Large intestine (tissue), 3 donors: ENCODE measurements at regions not wholly inside any gene's neighbourhood (a gene's known extent, or its start where the extent isn't known, plus 50 kb on each side); places are given as distances from the start of the nearest gene placed in this dataset.

ENCODE experiments used
- DNase-seq, 2 donors: peaks; one replicate each; pipeline versions ENCODE4 v3.0.0 to v3.0.0-alpha.2; 2013
- H3K27ac ChIP-seq: one replicate; pipeline ENCODE4 v1.5.1; 2013; ENCODE audit warnings: low read length
- H3K27me3 ChIP-seq: 2 replicates; pipeline ENCODE4 v1.6.1; 2013; ENCODE audit warnings: low read length; ENCODE audit not compliant: control insufficient read depth, insufficient read depth
- H3K36me3 ChIP-seq: 2 replicates; pipeline ENCODE4 v1.6.1; 2013; ENCODE audit warnings: low read length; ENCODE audit not compliant: control insufficient read depth, insufficient read depth
- H3K4me1 ChIP-seq: one replicate; pipeline ENCODE4 v1.6.1; 2013; ENCODE audit warnings: low read length; ENCODE audit not compliant: control insufficient read depth, insufficient read depth
- H3K4me3 ChIP-seq: one replicate; pipeline ENCODE4 v1.5.1; 2013; ENCODE audit warnings: low read length
- H3K9me3 ChIP-seq: one replicate; pipeline ENCODE4 v1.6.1; 2013; ENCODE audit warnings: mild to moderate bottlenecking, low read depth, low read length, moderate library complexity; ENCODE audit not compliant: control insufficient read depth
- WGBS: methylation state at CpG from one replicate; pipeline ENCODE4 v1.1.5; 2013; ENCODE audit warnings: low lambda C conversion rate; ENCODE audit not compliant: insufficient coverage; 5-methylcytosine and 5-hydroxymethylcytosine counted together

- Histone ChIP-seq H3K27me3 (no peaks in the 10 kb centered on the region), H3K27ac (no peak overlapping the region), H3K36me3 (no peaks in the 10 kb centered on the region), H3K4me1 (no peaks in the 10 kb centered on the region), H3K9me3 (no peaks in the 10 kb centered on the region), H3K4me3 (no peak overlapping the region)
- WGBS: no CpG with 5 or more reads among the region's 3 CpGs
- no peak for DNase-seq
These were observed 87.2 kb upstream of the RGS17 start for GRCh38 chr6:153218184-153218792.

GRCh38 chr6:153216789-153217188 lies 85.7 kb upstream of the RGS17 start:
- Histone ChIP-seq H3K36me3 (no peaks in the 10 kb centered on the region), H3K4me3 (no peak overlapping the region), H3K27me3 (no peaks in the 10 kb centered on the region), H3K27ac (no peak overlapping the region), H3K4me1 (no peaks in the 10 kb centered on the region), H3K9me3 (no peaks in the 10 kb centered on the region)
- 86% methylated on average over 1 of the region's 2 CpGs for WGBS
- DNase-seq: no peak

GRCh38 chr6:153215242-153215641 lies 84.2 kb upstream of the RGS17 start:
- no peaks in the 10 kb centered on the region for H3K9me3 ChIP-seq
- no peaks in the 10 kb centered on the region for H3K36me3 ChIP-seq
- no peak overlapping the region for H3K4me3 ChIP-seq
- H3K4me1 ChIP-seq: no peaks in the 10 kb centered on the region
- H3K27ac ChIP-seq: no peak overlapping the region
- WGBS: 33% methylated on average over 1 of the region's 5 CpGs
- no peaks in the 10 kb centered on the region for H3K27me3 ChIP-seq
- no peak for DNase-seq

- no peak for DNase-seq
- no peaks in the 10 kb centered on the region for H3K36me3 ChIP-seq
- H3K4me1 ChIP-seq: no peaks in the 10 kb centered on the region
- no peak overlapping the region for H3K27ac ChIP-seq
- no peaks in the 10 kb centered on the region for H3K9me3 ChIP-seq
- no peaks in the 10 kb centered on the region for H3K27me3 ChIP-seq
- no peak overlapping the region for H3K4me3 ChIP-seq
- WGBS: no CpG with 5 or more reads among the region's 1 CpG
These were observed 83.4 kb upstream of the RGS17 start for GRCh38 chr6:153214436-153214835.

GRCh38 chr6:153210083-153210482 lies 79.0 kb upstream of the RGS17 start:
- Histone ChIP-seq H3K9me3 (no peaks in the 10 kb centered on the region), H3K27ac (no peak overlapping the region)
- WGBS: 49% methylated on average over 4 of the region's 5 CpGs

GRCh38 chr6:153208706-153209105 lies 77.6 kb upstream of the RGS17 start:
- Histone ChIP-seq H3K9me3 (no peaks in the 10 kb centered on the region), H3K4me1 (no peaks in the 10 kb centered on the region), H3K27me3 (no peaks in the 10 kb centered on the region), H3K27ac (no peak overlapping the region), H3K36me3 (no peaks in the 10 kb centered on the region), H3K4me3 (no peak overlapping the region)
- peak in 1 of 2 donors; percentile 5 for DNase-seq
- 100% methylated on average over 1 of the region's 8 CpGs for WGBS

More at GRCh38 chr6:153210083-153210482, 79.0 kb upstream of the RGS17 start:
- no peak overlapping the region for H3K4me3 ChIP-seq
- DNase-seq: no peak
- H3K36me3 ChIP-seq: no peaks in the 10 kb centered on the region
- H3K4me1 ChIP-seq: no peaks in the 10 kb centered on the region
- H3K27me3 ChIP-seq: no peaks in the 10 kb centered on the region

- Histone ChIP-seq H3K36me3 (no peaks in the 10 kb centered on the region), H3K4me1 (no peaks in the 10 kb centered on the region), H3K4me3 (no peak overlapping the region), H3K27me3 (no peaks in the 10 kb centered on the region), H3K27ac (no peak overlapping the region), H3K9me3 (no peaks in the 10 kb centered on the region)
- DNase-seq: no peak
- WGBS: no CpG with 5 or more reads among the region's 1 CpG
These were observed 76.5 kb upstream of the RGS17 start for GRCh38 chr6:153207617-153208016.

GRCh38 chr6:153207006-153207405 lies 75.9 kb upstream of the RGS17 start:
- Histone ChIP-seq H3K4me1 (no peaks in the 10 kb centered on the region), H3K36me3 (no peaks in the 10 kb centered on the region), H3K27ac (no peak overlapping the region), H3K27me3 (no peaks in the 10 kb centered on the region), H3K9me3 (no peaks in the 10 kb centered on the region), H3K4me3 (no peak overlapping the region)
- DNase-seq: no peak
- WGBS: 0% methylated on average over 1 of the region's 2 CpGs

GRCh38 chr6:153192943-153193885 lies 62.1 kb upstream of the RGS17 start:
- 70% methylated on average over 3 of the region's 6 CpGs for WGBS
- no peaks in the 10 kb centered on the region for H3K4me1 ChIP-seq

GRCh38 chr6:153183925-153184324 lies 52.8 kb upstream of the RGS17 start:
- H3K4me1 ChIP-seq: no peaks in the 10 kb centered on the region
- H3K27ac ChIP-seq: no peak overlapping the region
- no peaks in the 10 kb centered on the region for H3K27me3 ChIP-seq
- no peaks in the 10 kb centered on the region for H3K9me3 ChIP-seq
- no peak overlapping the region for H3K4me3 ChIP-seq
- no peaks in the 10 kb centered on the region for H3K36me3 ChIP-seq
- DNase-seq: no peak
- 50% methylated on average over 1 of the region's 3 CpGs for WGBS

More at GRCh38 chr6:153192943-153193885, 62.1 kb upstream of the RGS17 start:
- Histone ChIP-seq H3K36me3 (no peaks in the 10 kb centered on the region), H3K27me3 (no peaks in the 10 kb centered on the region), H3K9me3 (no peaks in the 10 kb centered on the region), H3K4me3 (no peak overlapping the region), H3K27ac (no peak overlapping the region)
- DNase-seq: no peak
